ENCODE measurements at regions not wholly inside any gene's neighbourhood (a gene's known extent, or its start where the extent isn't known, plus 50 kb on each side); places are given as distances from the start of the nearest gene placed in this dataset.
A peak's percentile ranks its signal among the peaks of the same experiment; 100 is the strongest.

GRCh38 chr15:89400782-89401545 is 66.3 kb upstream of the POLG start:
- Mint-ChIP-seq H3K4me3 (ENCODE audit: low read depth, unreplicated experiment) (peak overlapping the region; percentile 60), H3K9me3 (ENCODE audit: low read depth, unreplicated experiment) (no peaks in the 10 kb centered on the region), H3K27ac (ENCODE audit: unreplicated experiment) (no peak overlapping the region), H3K4me1 (ENCODE audit: low read depth, unreplicated experiment) (no peaks in the 10 kb centered on the region), H3K27me3 (ENCODE audit: unreplicated experiment) (peaks cover 97% of the 10 kb centered on the region), H3K36me3 (ENCODE audit: insufficient read depth, unreplicated experiment) (no peaks in the 10 kb centered on the region)
- BruUV-seq (replicated peaks): no TSS peak
- DNase-seq: no peak
- intact Hi-C loops (cut with micrococcal nuclease; ENCODE audit: unreplicated experiment): no loop called here
- CTCF ChIA-PET: interaction anchor here (3.8 kb wide), 1 partner anchor 42 kb away, joined by 8 read pairs; no protein-coding TSS in a partner anchor
- no peak for TF ChIP-seq CTCF (IDR thresholded peaks at IDR 0.05; ENCODE audit: unreplicated experiment)

- Mint-ChIP-seq H3K27me3 (ENCODE audit: unreplicated experiment) (peaks cover 97% of the 10 kb centered on the region), H3K4me3 (ENCODE audit: low read depth, unreplicated experiment) (peak overlapping the region; percentile 60)
- CTCF ChIA-PET: interaction anchor here (1.2 to 1.3 kb wide), 2 partner anchors 8 to 41 kb away, joined by 3 to 6 read pairs; no protein-coding TSS in a partner anchor
Observed at GRCh38 chr15:89400116-89400781, 65.6 kb upstream of the POLG start.

GRCh38 chr15:89399238-89400115 is 64.9 kb upstream of the POLG start:
- CTCF ChIA-PET: interaction anchor here (1.0 to 1.3 kb wide), 3 partner anchors 9 to 41 kb away, joined by 3 to 6 read pairs (median 5); no protein-coding TSS in a partner anchor
- no TSS peak for BruUV-seq (replicated peaks)
- H3K27me3 Mint-ChIP-seq (ENCODE audit: unreplicated experiment): peaks cover 97% of the 10 kb centered on the region
- H3K27ac Mint-ChIP-seq (ENCODE audit: unreplicated experiment): no peak overlapping the region
- H3K36me3 Mint-ChIP-seq (ENCODE audit: insufficient read depth, unreplicated experiment): no peaks in the 10 kb centered on the region
- no peaks in the 10 kb centered on the region for H3K9me3 Mint-ChIP-seq (ENCODE audit: low read depth, unreplicated experiment)
- TF ChIP-seq CTCF (IDR thresholded peaks at IDR 0.05; ENCODE audit: unreplicated experiment): peak; percentile 66
- peak; percentile 62 for DNase-seq
- intact Hi-C loops (cut with micrococcal nuclease; ENCODE audit: unreplicated experiment): loop anchor here (5.0 kb wide), 1 partner anchor 42 kb away; no protein-coding TSS in a partner anchor
- peak overlapping the region; percentile 60 for H3K4me3 Mint-ChIP-seq (ENCODE audit: low read depth, unreplicated experiment)
- H3K4me1 Mint-ChIP-seq (ENCODE audit: low read depth, unreplicated experiment): no peaks in the 10 kb centered on the region

More at GRCh38 chr15:89400116-89400781, 65.6 kb upstream of the POLG start:
- intact Hi-C loops (cut with micrococcal nuclease; ENCODE audit: unreplicated experiment): no loop called here
- DNase-seq: no peak
- TF ChIP-seq CTCF (IDR thresholded peaks at IDR 0.05; ENCODE audit: unreplicated experiment): no peak
- Mint-ChIP-seq H3K27ac (ENCODE audit: unreplicated experiment) (no peak overlapping the region), H3K9me3 (ENCODE audit: low read depth, unreplicated experiment) (no peaks in the 10 kb centered on the region), H3K4me1 (ENCODE audit: low read depth, unreplicated experiment) (no peaks in the 10 kb centered on the region), H3K36me3 (ENCODE audit: insufficient read depth, unreplicated experiment) (no peaks in the 10 kb centered on the region)
- BruUV-seq (replicated peaks): no TSS peak

GRCh38 chr15:89398896-89399237 is 64.2 kb upstream of the POLG start:
- Mint-ChIP-seq H3K27me3 (ENCODE audit: unreplicated experiment) (peaks cover 97% of the 10 kb centered on the region), H3K4me3 (ENCODE audit: low read depth, unreplicated experiment) (peak overlapping the region; percentile 60), H3K27ac (ENCODE audit: unreplicated experiment) (no peak overlapping the region), H3K36me3 (ENCODE audit: insufficient read depth, unreplicated experiment) (no peaks in the 10 kb centered on the region), H3K4me1 (ENCODE audit: low read depth, unreplicated experiment) (no peaks in the 10 kb centered on the region), H3K9me3 (ENCODE audit: low read depth, unreplicated experiment) (no peaks in the 10 kb centered on the region)
- intact Hi-C loops (cut with micrococcal nuclease; ENCODE audit: unreplicated experiment): loop anchor here (5.0 kb wide), 1 partner anchor 42 kb away; no protein-coding TSS in a partner anchor
- CTCF ChIA-PET: interaction anchor here (1.0 to 1.3 kb wide), 2 partner anchors 31 to 40 kb away, joined by 5 to 6 read pairs; no protein-coding TSS in a partner anchor
- DNase-seq: no peak
- no peak for TF ChIP-seq CTCF (IDR thresholded peaks at IDR 0.05; ENCODE audit: unreplicated experiment)
- BruUV-seq (replicated peaks): no TSS peak

All from Calu3 (cell line).